ENCODE measurements at regions not wholly inside any gene's neighbourhood (a gene's known extent, or its start where the extent isn't known, plus 50 kb on each side); places are given as distances from the start of the nearest gene placed in this dataset.

DNA sequence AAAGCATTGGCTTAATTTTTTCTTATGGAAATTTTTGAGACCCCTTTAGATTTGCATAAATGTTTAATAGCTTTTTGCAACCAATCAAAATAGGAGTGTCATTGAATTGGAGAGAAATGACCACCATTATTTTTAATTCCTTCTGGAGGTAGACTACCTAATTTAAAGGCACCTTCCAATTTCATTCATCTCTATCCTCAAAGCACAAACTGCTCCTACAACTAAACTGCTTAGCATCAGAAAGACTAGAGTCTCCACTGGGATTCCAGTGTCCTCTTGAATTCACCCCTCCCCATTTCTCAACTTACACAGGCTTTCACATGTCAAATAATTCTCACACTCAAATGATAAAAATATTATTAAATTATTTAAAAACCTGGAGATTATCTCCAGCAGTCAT is 168.4 kb downstream of the RPS29 start:
- Histone ChIP-seq H2BK20ac (ENCODE audit: low read depth, low read length, poor library complexity, severe bottlenecking) (no peak overlapping the region), H3K79me1 (ENCODE audit: insufficient read depth, low read depth, low read length, poor library complexity, severe bottlenecking) (no peaks in the 10 kb centered on the region), H2AK5ac (ENCODE audit: insufficient read length, low read length) (no peak overlapping the region), H4K91ac (ENCODE audit: insufficient read length, low read depth, low read length) (no peak overlapping the region), H3K27me3 (ENCODE audit: insufficient read depth, low read length) (no peaks in the 10 kb centered on the region), H3K23me2 (ENCODE audit: insufficient read length, low read depth, low read length, poor library complexity, severe bottlenecking) (no peaks in the 10 kb centered on the region), H3K9me3 (ENCODE audit: control insufficient read depth, low read depth, low read length) (no peaks in the 10 kb centered on the region), H3K14ac (ENCODE audit: insufficient read depth, low read length) (no peak overlapping the region), H2BK12ac (ENCODE audit: insufficient read length, low read depth, low read length) (no peak overlapping the region), H2BK120ac (ENCODE audit: low read depth, low read length, poor library complexity, severe bottlenecking) (no peak overlapping the region), H4K8ac (replicated peaks; ENCODE audit: insufficient read length, low read depth, low read length) (no peak overlapping the region), H3K56ac (ENCODE audit: insufficient read length, low read depth, low read length) (no peak overlapping the region), H3K4ac (ENCODE audit: low read depth, low read length) (no peak overlapping the region), H3K23ac (ENCODE audit: insufficient read length, low read depth, low read length) (no peak overlapping the region), H4K20me1 (ENCODE audit: control insufficient read depth, insufficient read depth, insufficient read length) (no peaks in the 10 kb centered on the region), H2AFZ (ENCODE audit: low read length) (no peak overlapping the region), H3K4me1 (ENCODE audit: insufficient read depth, low read length) (peaks cover 2% of the 10 kb centered on the region; the same call in 1 of the 2 replicates), H3K9ac (ENCODE audit: extremely low read depth, insufficient read length, low read length) (no peak overlapping the region), H3K18ac (ENCODE audit: insufficient read length, low read depth, low read length) (no peak overlapping the region), H3K27ac (ENCODE audit: insufficient read length, low read depth, low read length) (no peak overlapping the region), H4K5ac (ENCODE audit: insufficient read length, low read depth, low read length) (no peak overlapping the region), H3K79me2 (ENCODE audit: insufficient read depth, low read length) (no peaks in the 10 kb centered on the region), H2BK5ac (ENCODE audit: insufficient read length, low read length) (no peak overlapping the region), H3K4me2 (ENCODE audit: insufficient read depth, insufficient read length, low read length) (no peak overlapping the region), H2BK15ac (ENCODE audit: low read depth, low read length) (no peak overlapping the region), H3T11ph (ENCODE audit: low read length) (no peak overlapping the region)
- H3K9me3 Mint-ChIP-seq: no peaks in the 10 kb centered on the region
- no peak overlapping the region for H3K27ac Mint-ChIP-seq
- H3K4me1 Mint-ChIP-seq: peaks cover 19 to 23% of the 10 kb centered on the region in 2 experiments
- no peak overlapping the region for H3K4me3 Mint-ChIP-seq
- no peaks in the 10 kb centered on the region for H3K36me3 Mint-ChIP-seq (ENCODE audit: insufficient read depth in 1 of 3, low read depth in 3 of 3)
- DNase-seq: no peak
- TF ChIP-seq, protein P1, sequence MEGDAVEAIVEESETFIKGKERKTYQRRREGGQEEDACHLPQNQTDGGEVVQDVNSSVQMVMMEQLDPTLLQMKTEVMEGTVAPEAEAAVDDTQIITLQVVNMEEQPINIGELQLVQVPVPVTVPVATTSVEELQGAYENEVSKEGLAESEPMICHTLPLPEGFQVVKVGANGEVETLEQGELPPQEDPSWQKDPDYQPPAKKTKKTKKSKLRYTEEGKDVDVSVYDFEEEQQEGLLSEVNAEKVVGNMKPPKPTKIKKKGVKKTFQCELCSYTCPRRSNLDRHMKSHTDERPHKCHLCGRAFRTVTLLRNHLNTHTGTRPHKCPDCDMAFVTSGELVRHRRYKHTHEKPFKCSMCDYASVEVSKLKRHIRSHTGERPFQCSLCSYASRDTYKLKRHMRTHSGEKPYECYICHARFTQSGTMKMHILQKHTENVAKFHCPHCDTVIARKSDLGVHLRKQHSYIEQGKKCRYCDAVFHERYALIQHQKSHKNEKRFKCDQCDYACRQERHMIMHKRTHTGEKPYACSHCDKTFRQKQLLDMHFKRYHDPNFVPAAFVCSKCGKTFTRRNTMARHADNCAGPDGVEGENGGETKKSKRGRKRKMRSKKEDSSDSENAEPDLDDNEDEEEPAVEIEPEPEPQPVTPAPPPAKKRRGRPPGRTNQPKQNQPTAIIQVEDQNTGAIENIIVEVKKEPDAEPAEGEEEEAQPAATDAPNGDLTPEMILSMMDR (conservative IDR thresholded peaks at IDR 0.05): no peak
- H3K27me3 Mint-ChIP-seq (ENCODE audit: low read depth): no peaks in the 10 kb centered on the region

All from H9 (cell line).